ENCODE measurements at regions not wholly inside any gene's neighbourhood (a gene's known extent, or its start where the extent isn't known, plus 50 kb on each side); places are given as distances from the start of the nearest gene placed in this dataset.
"Not testable (repeated sequence)": the region's sequence is repeated elsewhere in the genome, so short reads cannot be mapped to it uniquely, and the experiment has no call there.

DNA sequence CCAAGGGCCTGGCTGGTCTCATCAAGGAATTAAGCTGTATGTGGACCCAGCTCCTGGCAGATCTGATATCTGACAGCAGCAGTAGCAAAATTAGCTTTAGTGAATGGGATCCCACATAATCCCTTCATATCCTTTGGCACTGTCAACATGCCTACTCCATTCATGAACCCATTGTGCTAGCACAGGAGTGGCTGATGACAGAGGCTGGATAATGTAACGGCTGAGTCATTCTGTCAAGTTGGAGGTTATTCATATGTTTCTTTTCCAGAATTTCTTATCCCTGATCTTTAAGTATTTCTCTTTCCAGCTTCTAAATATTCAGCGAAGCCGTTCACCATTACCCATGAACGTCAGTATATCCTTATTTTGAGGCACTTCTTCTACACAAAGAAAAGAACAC lies 84.3 kb downstream of the EXTL2 start:
- H2AFZ ChIP-seq (ENCODE audit: low read length), result no peak overlapping the region

DNA sequence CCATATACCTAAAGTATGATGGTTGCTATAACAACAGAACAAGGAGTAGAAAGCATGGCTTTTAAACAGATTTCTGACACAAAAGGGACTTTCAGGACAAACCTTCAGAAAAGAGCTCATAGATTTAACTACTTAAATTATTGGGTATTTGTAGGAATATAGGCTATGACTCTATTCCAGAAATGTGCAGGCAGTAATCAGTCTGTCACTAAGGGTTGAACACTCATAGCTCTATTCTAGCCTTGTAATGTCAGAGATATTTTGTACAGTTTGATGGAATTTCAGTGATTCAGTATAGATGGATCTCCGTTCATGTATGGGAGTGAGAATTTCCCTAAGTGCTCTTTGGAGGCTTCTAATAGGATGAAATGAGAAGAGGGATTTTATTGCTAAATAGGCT lies 82.8 kb downstream of the EXTL2 start:
- Histone ChIP-seq H2AFZ (ENCODE audit: low read length) (no peak overlapping the region), H3K36me3 (ENCODE audit: insufficient read depth, low read length) (no peaks in the 10 kb centered on the region), H3K9me3 (ENCODE audit: low read length) (no peaks in the 10 kb centered on the region), H3K9me2 (ENCODE audit: insufficient read depth, low read length) (no peaks in the 10 kb centered on the region), H3K4me3 (ENCODE audit: low read depth, low read length, poor library complexity, severe bottlenecking) (no peak overlapping the region), H3K4me2 (ENCODE audit: low read length) (no peak overlapping the region), H3K27ac (ENCODE audit: low read depth, low read length, poor library complexity, severe bottlenecking) (no peak overlapping the region), H3K4me1 (ENCODE audit: insufficient read depth, low read length, poor library complexity, severe bottlenecking) (no peaks in the 10 kb centered on the region), H4K20me1 (ENCODE audit: insufficient read depth, low read length) (no peaks in the 10 kb centered on the region), H3K79me2 (ENCODE audit: insufficient read depth, low read depth, low read length) (no peaks in the 10 kb centered on the region)
- ChIA-PET CTCF (ENCODE audit: unreplicated experiment) (no interaction called here), POLR2A (interaction anchor here (1.1 kb wide), 1 partner anchor 14 kb away, joined by 3 read pairs; no protein-coding TSS in a partner anchor)
- TF ChIP-seq, protein P1, sequence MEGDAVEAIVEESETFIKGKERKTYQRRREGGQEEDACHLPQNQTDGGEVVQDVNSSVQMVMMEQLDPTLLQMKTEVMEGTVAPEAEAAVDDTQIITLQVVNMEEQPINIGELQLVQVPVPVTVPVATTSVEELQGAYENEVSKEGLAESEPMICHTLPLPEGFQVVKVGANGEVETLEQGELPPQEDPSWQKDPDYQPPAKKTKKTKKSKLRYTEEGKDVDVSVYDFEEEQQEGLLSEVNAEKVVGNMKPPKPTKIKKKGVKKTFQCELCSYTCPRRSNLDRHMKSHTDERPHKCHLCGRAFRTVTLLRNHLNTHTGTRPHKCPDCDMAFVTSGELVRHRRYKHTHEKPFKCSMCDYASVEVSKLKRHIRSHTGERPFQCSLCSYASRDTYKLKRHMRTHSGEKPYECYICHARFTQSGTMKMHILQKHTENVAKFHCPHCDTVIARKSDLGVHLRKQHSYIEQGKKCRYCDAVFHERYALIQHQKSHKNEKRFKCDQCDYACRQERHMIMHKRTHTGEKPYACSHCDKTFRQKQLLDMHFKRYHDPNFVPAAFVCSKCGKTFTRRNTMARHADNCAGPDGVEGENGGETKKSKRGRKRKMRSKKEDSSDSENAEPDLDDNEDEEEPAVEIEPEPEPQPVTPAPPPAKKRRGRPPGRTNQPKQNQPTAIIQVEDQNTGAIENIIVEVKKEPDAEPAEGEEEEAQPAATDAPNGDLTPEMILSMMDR (conservative IDR thresholded peaks at IDR 0.05; ENCODE audit: low read length), result no peak
- TF ChIP-seq EZH2phosphoT487 (IDR thresholded peaks at IDR 0.05; ENCODE audit: borderline replicate concordance, low read depth, low read length), result no peak
- intact Hi-C loops (cut with micrococcal nuclease; ENCODE audit: unreplicated experiment), result no loop called here
- DNase-seq (ENCODE audit: low spot score), result no peak
- no TSS peak for BruUV-seq (replicated peaks)

More for the DNA sequence above, 84.3 kb downstream of the EXTL2 start:
- DNase-seq (ENCODE audit: low spot score), result no peak
- Histone ChIP-seq H3K79me2 (ENCODE audit: insufficient read depth, low read depth, low read length) (no peaks in the 10 kb centered on the region), H3K9me2 (ENCODE audit: insufficient read depth, low read length) (no peaks in the 10 kb centered on the region), H3K4me3 (ENCODE audit: low read depth, low read length, poor library complexity, severe bottlenecking) (no peak overlapping the region), H4K20me1 (ENCODE audit: insufficient read depth, low read length) (no peaks in the 10 kb centered on the region; the same call in 1 of the 2 replicates), H3K36me3 (ENCODE audit: insufficient read depth, low read length) (no peaks in the 10 kb centered on the region), H3K9me3 (ENCODE audit: low read length) (no peaks in the 10 kb centered on the region), H3K4me2 (ENCODE audit: low read length) (no peak overlapping the region), H3K4me1 (ENCODE audit: insufficient read depth, low read length, poor library complexity, severe bottlenecking) (no peaks in the 10 kb centered on the region), H3K27ac (ENCODE audit: low read depth, low read length, poor library complexity, severe bottlenecking) (no peak overlapping the region)
- intact Hi-C loops (cut with micrococcal nuclease; ENCODE audit: unreplicated experiment), result no loop called here
- ChIA-PET CTCF (ENCODE audit: unreplicated experiment) (no interaction called here), POLR2A (no interaction called here)
- BruUV-seq (replicated peaks), result no TSS peak
- TF ChIP-seq, protein P1 (conservative IDR thresholded peaks at IDR 0.05; ENCODE audit: low read length), result no peak
- TF ChIP-seq EZH2phosphoT487 (IDR thresholded peaks at IDR 0.05; ENCODE audit: borderline replicate concordance, low read depth, low read length), result no peak

DNA sequence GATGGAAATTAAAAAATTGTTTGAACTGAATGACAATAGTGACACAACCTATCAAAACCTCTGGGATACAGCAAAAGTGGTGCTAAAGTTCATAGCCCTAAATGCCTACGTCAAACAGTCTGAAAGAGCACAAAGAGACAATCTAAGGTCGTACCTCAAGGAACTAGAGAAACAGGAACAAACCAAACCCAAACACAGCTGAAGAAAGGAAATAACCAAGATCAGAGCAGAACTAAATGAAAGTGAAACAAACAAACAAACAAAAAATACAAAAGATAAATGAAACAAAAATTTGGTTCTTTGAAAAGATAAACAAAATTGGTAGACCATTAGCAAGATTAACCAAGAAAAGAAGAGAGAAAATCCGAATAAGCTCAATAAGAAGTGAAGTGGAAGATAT lies 79.7 kb downstream of the EXTL2 start:
- BruUV-seq (replicated peaks); H4K20me1 ChIP-seq (ENCODE audit: insufficient read depth, low read length); intact Hi-C loops (cut with micrococcal nuclease; ENCODE audit: unreplicated experiment); H3K9me2 ChIP-seq (ENCODE audit: insufficient read depth, low read length); H3K4me1 ChIP-seq (ENCODE audit: insufficient read depth, low read length, poor library complexity, severe bottlenecking); H3K4me2 ChIP-seq (ENCODE audit: low read length); CTCF ChIA-PET (ENCODE audit: unreplicated experiment); POLR2A ChIA-PET; H3K4me3 ChIP-seq (ENCODE audit: low read depth, low read length, poor library complexity, severe bottlenecking); H2AFZ ChIP-seq (ENCODE audit: low read length); H3K9me3 ChIP-seq (ENCODE audit: low read length); H3K36me3 ChIP-seq (ENCODE audit: insufficient read depth, low read length); H3K79me2 ChIP-seq (ENCODE audit: insufficient read depth, low read depth, low read length); DNase-seq (ENCODE audit: low spot score); H3K27ac ChIP-seq (ENCODE audit: low read depth, low read length, poor library complexity, severe bottlenecking): not testable (repeated sequence)

Data from OCI-LY7 (cell line).